PC-3 (cell line): ENCODE measurements at regions not wholly inside any gene's neighbourhood (a gene's known extent, or its start where the extent isn't known, plus 50 kb on each side); places are given as distances from the start of the nearest gene placed in this dataset.

Experiments used
- EZH2 ChIP-seq: fragments of 300-600 bp; sonication (generic); IDR thresholded peaks from one replicate; pipeline ENCODE4 v1.6.1; 2017; ENCODE audit warnings: antibody characterized with exemption, mild to moderate bottlenecking, low read length; ENCODE audit not compliant: unreplicated experiment
- EZH2phosphoT487 ChIP-seq: fragments of 300-600 bp; sonication (generic); IDR thresholded peaks from 2 replicates; pipeline ENCODE4 v1.6.1; 2018; ENCODE audit warnings: mild to moderate bottlenecking, antibody characterized with exemption, low read length, borderline replicate concordance
- TF ChIP-seq, protein P1 (sequence below): fragments of 300-600 bp; sonication (generic); conservative IDR thresholded peaks from 2 replicates; pipeline ENCODE4 v1.5.1; 2017; ENCODE audit warnings: antibody characterized with exemption, low read depth, mild to moderate bottlenecking, low read length

DNA sequence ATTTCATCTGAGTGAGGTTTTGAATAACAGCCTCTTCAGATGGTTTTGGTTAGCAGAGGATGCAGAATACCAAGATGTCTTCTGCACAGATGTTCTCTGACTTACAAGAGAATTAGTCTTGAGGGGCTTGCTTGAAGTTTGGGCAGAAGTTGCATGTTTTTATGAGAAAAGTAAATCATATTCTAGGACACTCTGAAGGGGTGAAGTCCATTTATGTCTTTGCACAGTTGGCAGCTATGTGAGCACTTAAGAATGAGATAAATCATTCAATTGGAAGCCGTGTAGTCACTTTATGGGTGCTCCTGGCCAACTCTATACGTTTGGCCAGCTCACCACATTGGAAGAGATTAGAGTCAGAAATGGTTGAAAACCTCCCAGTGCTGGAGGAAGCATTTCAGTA is 252.7 kb upstream of the KCNIP4 start:
- TF ChIP-seq, protein P1, sequence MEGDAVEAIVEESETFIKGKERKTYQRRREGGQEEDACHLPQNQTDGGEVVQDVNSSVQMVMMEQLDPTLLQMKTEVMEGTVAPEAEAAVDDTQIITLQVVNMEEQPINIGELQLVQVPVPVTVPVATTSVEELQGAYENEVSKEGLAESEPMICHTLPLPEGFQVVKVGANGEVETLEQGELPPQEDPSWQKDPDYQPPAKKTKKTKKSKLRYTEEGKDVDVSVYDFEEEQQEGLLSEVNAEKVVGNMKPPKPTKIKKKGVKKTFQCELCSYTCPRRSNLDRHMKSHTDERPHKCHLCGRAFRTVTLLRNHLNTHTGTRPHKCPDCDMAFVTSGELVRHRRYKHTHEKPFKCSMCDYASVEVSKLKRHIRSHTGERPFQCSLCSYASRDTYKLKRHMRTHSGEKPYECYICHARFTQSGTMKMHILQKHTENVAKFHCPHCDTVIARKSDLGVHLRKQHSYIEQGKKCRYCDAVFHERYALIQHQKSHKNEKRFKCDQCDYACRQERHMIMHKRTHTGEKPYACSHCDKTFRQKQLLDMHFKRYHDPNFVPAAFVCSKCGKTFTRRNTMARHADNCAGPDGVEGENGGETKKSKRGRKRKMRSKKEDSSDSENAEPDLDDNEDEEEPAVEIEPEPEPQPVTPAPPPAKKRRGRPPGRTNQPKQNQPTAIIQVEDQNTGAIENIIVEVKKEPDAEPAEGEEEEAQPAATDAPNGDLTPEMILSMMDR: no peak
- TF ChIP-seq EZH2 (no peak), EZH2phosphoT487 (no peak)
